GM12873 (cell line): ENCODE measurements at regions not wholly inside any gene's neighbourhood (a gene's known extent, or its start where the extent isn't known, plus 50 kb on each side); places are given as distances from the start of the nearest gene placed in this dataset.

Experiments
- TF ChIP-seq, protein P1 (sequence below): IDR thresholded peaks from 2 replicates; pipeline ENCODE4 v1.5.1; 2012; ENCODE audit warnings: low read depth, mild to moderate bottlenecking, moderate library complexity, low read length, control low read depth; ENCODE audit not compliant: insufficient read depth; ENCODE audit errors: missing control alignments

GRCh38 chr10:120394446-120394845 lies 62.6 kb upstream of the PLPP4 start:
- TF ChIP-seq, protein P1, sequence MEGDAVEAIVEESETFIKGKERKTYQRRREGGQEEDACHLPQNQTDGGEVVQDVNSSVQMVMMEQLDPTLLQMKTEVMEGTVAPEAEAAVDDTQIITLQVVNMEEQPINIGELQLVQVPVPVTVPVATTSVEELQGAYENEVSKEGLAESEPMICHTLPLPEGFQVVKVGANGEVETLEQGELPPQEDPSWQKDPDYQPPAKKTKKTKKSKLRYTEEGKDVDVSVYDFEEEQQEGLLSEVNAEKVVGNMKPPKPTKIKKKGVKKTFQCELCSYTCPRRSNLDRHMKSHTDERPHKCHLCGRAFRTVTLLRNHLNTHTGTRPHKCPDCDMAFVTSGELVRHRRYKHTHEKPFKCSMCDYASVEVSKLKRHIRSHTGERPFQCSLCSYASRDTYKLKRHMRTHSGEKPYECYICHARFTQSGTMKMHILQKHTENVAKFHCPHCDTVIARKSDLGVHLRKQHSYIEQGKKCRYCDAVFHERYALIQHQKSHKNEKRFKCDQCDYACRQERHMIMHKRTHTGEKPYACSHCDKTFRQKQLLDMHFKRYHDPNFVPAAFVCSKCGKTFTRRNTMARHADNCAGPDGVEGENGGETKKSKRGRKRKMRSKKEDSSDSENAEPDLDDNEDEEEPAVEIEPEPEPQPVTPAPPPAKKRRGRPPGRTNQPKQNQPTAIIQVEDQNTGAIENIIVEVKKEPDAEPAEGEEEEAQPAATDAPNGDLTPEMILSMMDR = no peak

DNA sequence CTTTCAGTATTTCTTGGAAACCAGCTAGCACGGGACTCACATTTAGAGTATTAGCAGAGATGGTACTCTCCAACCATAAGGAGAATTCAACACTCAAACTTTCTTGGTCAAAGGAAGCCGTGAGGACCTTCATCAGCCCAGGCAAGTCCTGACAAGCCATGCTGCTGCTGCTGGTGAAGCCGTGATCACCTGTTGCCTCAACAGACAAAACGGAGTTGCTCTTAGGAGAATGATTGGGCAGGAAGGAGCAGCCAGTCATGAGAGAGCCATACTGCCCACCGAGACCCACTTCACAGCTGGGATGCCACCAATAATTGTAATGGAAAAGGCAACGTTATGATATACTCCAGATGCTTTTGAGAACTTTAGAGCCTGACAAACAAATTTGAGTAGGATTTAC lies 60.8 kb upstream of the PLPP4 start:
- TF ChIP-seq, protein P1 = no peak

- TF ChIP-seq, protein P1 = no peak
Measured at GRCh38 chr10:120398180-120398579, 58.8 kb upstream of the PLPP4 start.

GRCh38 chr10:120400601-120401000 lies 56.4 kb upstream of the PLPP4 start:
- TF ChIP-seq, protein P1 = no peak

DNA sequence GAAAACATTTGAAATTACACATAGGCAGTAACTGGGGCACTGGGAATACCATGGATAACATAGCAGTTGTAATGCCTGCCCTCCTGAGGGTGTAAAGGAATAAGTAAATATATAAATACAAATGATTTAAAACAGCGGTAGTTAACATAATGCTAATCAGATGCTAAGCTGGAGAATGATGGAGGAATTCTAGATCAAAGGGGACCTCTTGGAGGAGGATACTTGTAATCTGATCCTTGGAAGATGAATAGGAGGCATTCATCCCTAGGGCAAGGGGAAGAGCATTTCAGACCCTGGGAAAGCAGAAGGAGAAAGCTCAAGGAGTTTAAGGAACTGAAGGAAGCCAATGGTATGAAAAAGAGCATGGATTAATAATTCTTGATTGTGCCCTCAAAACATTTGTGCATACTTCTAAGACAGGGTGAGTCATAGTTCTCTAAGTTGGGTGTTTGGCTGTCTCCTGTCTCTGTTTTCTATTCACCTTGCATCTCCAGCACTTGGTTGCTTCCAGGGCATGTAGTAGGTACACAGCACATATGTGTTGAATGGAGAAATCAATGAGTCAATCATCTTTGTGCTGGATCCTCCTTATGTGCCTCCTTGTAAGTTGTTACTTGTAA lies 54.8 kb upstream of the PLPP4 start:
- TF ChIP-seq, protein P1 = no peak

- TF ChIP-seq, protein P1 = no peak
Measured at GRCh38 chr10:120403109-120403508, 53.9 kb upstream of the PLPP4 start.

DNA sequence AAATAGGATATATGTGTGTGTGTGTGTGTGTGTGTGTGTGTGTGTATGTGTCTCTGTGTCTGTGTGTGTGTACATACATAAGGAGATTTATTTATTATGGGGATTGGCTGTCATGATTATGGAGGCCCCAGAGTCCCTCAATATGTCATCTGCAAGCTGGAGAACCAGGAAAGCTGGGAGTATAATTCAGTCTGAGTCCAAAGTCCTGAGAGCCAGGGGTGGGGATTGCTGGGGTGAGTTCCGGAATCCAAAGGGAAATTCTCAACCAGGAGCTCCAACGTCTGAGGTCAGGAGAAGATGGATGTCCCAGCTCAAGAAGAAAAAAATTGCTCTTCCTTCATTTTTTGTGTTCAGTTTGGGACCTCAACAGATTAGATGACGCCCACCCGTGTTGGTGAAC lies 50.7 kb upstream of the PLPP4 start:
- TF ChIP-seq, protein P1 = no peak
